EL (cell line): ENCODE measurements at regions not wholly inside any gene's neighbourhood (a gene's known extent, or its start where the extent isn't known, plus 50 kb on each side); places are given as distances from the start of the nearest gene placed in this dataset.

Source experiments
- DNase-seq: peaks from one replicate; pipeline ENCODE4 v3.0.0-alpha.2; 2016

GRCh38 chr16:88325976-88326375, 56.8 kb upstream of the ZNF469 start:
- DNase-seq, result no peak

- DNase-seq, result no peak
These were observed 55.9 kb upstream of the ZNF469 start for GRCh38 chr16:88326611-88327485.

- no peak for DNase-seq
These were observed 55.0 kb upstream of the ZNF469 start for GRCh38 chr16:88327561-88328312.

- DNase-seq, result no peak
These were observed 54.3 kb upstream of the ZNF469 start for GRCh38 chr16:88328313-88328980.

GRCh38 chr16:88329726-88330700, 52.7 kb upstream of the ZNF469 start:
- DNase-seq, result peak; percentile 25

GRCh38 chr16:88330971-88331890, 51.5 kb upstream of the ZNF469 start:
- no peak for DNase-seq

GRCh38 chr16:88331989-88332920, 50.5 kb upstream of the ZNF469 start:
- peak; percentile 100 for DNase-seq

GRCh38 chr16:88332921-88333825, 49.6 kb upstream of the ZNF469 start:
- peak; percentile 67 for DNase-seq
